ENCODE measurements at regions not wholly inside any gene's neighbourhood (a gene's known extent, or its start where the extent isn't known, plus 50 kb on each side); places are given as distances from the start of the nearest gene placed in this dataset.

DNA sequence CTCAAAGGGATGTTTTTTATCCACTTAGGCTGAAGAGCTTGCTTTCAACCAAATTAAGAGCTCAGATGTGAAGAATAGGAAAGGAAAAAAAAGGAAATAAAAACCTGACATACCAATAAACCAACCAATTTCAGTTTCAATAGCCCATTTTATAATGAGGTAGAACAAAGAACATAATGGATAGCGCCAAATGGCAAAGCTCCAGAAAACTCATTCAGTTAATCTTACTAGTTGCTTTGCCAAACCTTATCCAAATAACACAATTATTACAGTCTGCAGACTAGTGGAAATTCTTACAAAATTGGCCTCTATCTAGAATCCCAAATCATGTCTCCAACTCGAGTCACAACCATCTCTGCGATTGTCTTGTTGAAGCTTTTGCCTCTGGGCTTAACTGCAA, 337.0 kb downstream of the CRPPA start:
- TF ChIP-seq, protein P1, sequence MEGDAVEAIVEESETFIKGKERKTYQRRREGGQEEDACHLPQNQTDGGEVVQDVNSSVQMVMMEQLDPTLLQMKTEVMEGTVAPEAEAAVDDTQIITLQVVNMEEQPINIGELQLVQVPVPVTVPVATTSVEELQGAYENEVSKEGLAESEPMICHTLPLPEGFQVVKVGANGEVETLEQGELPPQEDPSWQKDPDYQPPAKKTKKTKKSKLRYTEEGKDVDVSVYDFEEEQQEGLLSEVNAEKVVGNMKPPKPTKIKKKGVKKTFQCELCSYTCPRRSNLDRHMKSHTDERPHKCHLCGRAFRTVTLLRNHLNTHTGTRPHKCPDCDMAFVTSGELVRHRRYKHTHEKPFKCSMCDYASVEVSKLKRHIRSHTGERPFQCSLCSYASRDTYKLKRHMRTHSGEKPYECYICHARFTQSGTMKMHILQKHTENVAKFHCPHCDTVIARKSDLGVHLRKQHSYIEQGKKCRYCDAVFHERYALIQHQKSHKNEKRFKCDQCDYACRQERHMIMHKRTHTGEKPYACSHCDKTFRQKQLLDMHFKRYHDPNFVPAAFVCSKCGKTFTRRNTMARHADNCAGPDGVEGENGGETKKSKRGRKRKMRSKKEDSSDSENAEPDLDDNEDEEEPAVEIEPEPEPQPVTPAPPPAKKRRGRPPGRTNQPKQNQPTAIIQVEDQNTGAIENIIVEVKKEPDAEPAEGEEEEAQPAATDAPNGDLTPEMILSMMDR (IDR thresholded peaks at IDR 0.05; ENCODE audit: low read depth, low read length), result no peak
- no peak for TF ChIP-seq POLR2A (IDR thresholded peaks at IDR 0.05; ENCODE audit: extremely low read depth, insufficient read length)

All from NB4 (cell line).